Aorta (tissue), 5 donors: ENCODE measurements at regions not wholly inside any gene's neighbourhood (a gene's known extent, or its start where the extent isn't known, plus 50 kb on each side); places are given as distances from the start of the nearest gene placed in this dataset.
"Not testable (repeated sequence)": the region's sequence is repeated elsewhere in the genome, so short reads cannot be mapped to it uniquely, and the experiment has no call there.

Experiments
- ATAC-seq: fragments of 200-7000 bp; cut with Tn5 transposase; one replicate; pipeline ENCODE4 v1.9.1; 2022; ENCODE audit warnings: moderate library complexity; ENCODE audit not compliant: low FRiP score
- DNase-seq, 2 donors: peaks; one replicate each; pipeline ENCODE4 v3.0.0-alpha.2; 2020
- H3K27ac ChIP-seq, 2 donors: one replicate each; pipeline ENCODE4 v1.5.1; 2013; ENCODE audit warnings: low read length in 2 of 2, mild to moderate bottlenecking in 2 of 2, moderate library complexity in 2 of 2, control low read depth in 1 of 2, inconsistent platforms in 1 of 2, low read depth in 1 of 2
- H3K27me3 ChIP-seq, 2 donors: one replicate each; pipeline ENCODE4 v1.6.1; 2013; ENCODE audit warnings: control low read depth in 1 of 2, low read length in 1 of 2, mild to moderate bottlenecking in 1 of 2, moderate library complexity in 1 of 2; ENCODE audit not compliant: insufficient read depth in 2 of 2, control insufficient read depth in 1 of 2
- H3K36me3 ChIP-seq, 2 donors: one replicate each; pipeline ENCODE4 v1.6.1; 2013; ENCODE audit warnings: control low read depth in 1 of 2, low read length in 1 of 2, mild to moderate bottlenecking in 1 of 2; ENCODE audit not compliant: insufficient read depth in 2 of 2, control insufficient read depth in 1 of 2
- H3K4me1 ChIP-seq, 2 donors: one replicate each; pipeline ENCODE4 v1.6.1; 2013; ENCODE audit warnings: low read length in 2 of 2, control low read depth in 1 of 2, mild to moderate bottlenecking in 1 of 2, moderate library complexity in 1 of 2; ENCODE audit not compliant: insufficient read depth in 2 of 2, control insufficient read depth in 1 of 2
- H3K4me3 ChIP-seq, 2 donors: one replicate each; pipeline ENCODE4 v1.5.1; 2013; ENCODE audit warnings: low read length in 2 of 2, control low read depth in 1 of 2, mild to moderate bottlenecking in 1 of 2
- H3K9me3 ChIP-seq: one replicate; pipeline ENCODE4 v1.6.1; 2013; ENCODE audit warnings: mild to moderate bottlenecking, low read length; ENCODE audit not compliant: control insufficient read depth
- WGBS, 2 donors: extraction: QIAGEN DNeasy Blood & Tissue Kit; methylation state at CpG; one replicate each; pipeline ENCODE4 v1.1.7; 2013; 5-methylcytosine and 5-hydroxymethylcytosine counted together
- intact Hi-C, 2 donors: fragments of 100-400 bp; cut with DNase I; formaldehyde crosslinking; loops; one replicate each; pipeline versions ENCODE4 v1.14.2 to v1.15.0; 2022
- donor health status: healthy with polysubstance abuse.
- donor health status: Bipolar disorder and iron deficiency.
- donor health status: DM: no; HTN: no; CAD: no.
- donor health status: DM: no; HTN: no; CAD: no.
- donor health status: DM: yes; HTN: yes; CAD: no.

- Histone ChIP-seq H3K27ac (no peak overlapping the region), H3K9me3 (no peaks in the 10 kb centered on the region), H3K36me3 (no peaks in the 10 kb centered on the region), H3K4me3 (no peak overlapping the region), H3K27me3 (no peaks in the 10 kb centered on the region), H3K4me1 (no peaks in the 10 kb centered on the region)
- ATAC-seq = no peak
- no peak for DNase-seq
- WGBS, 2 donors = 92 to 94% methylated on average over 3 of the region's 3 CpGs
- intact Hi-C loops = loop anchor here in 1 of 2 donors (10.0 kb wide), 1 partner anchor 785 kb away; no protein-coding TSS in a partner anchor
These were observed 465.5 kb upstream of the FSHR start for GRCh38 chr2:49619804-49620203.

- H3K4me3 ChIP-seq = no peak overlapping the region
- H3K36me3 ChIP-seq = no peaks in the 10 kb centered on the region
- intact Hi-C loops = loop anchor here in 1 of 2 donors (10.0 kb wide), 1 partner anchor 786 kb away; no protein-coding TSS in a partner anchor
- H3K4me1 ChIP-seq = no peaks in the 10 kb centered on the region
- DNase-seq (no peak), ATAC-seq (no peak)
- no peak overlapping the region for H3K27ac ChIP-seq
- no peaks in the 10 kb centered on the region for H3K9me3 ChIP-seq
- no peaks in the 10 kb centered on the region for H3K27me3 ChIP-seq
- 69 to 79% methylated on average over 3 of the region's 3 CpGs for WGBS, 2 donors
These were observed 464.2 kb upstream of the FSHR start for GRCh38 chr2:49618491-49618890.

- Histone ChIP-seq H3K4me3 (no peak overlapping the region), H3K4me1 (no peaks in the 10 kb centered on the region), H3K36me3 (no peaks in the 10 kb centered on the region), H3K27me3 (no peaks in the 10 kb centered on the region), H3K27ac (no peak overlapping the region), H3K9me3 (no peaks in the 10 kb centered on the region)
- ATAC-seq (no peak), DNase-seq (no peak)
- intact Hi-C loops = loop anchor here in 1 of 2 donors (10.0 kb wide), 1 partner anchor 788 kb away; no protein-coding TSS in a partner anchor
- WGBS, 2 donors = 7 to 12% methylated on average over 2 of the region's 2 CpGs
These were observed 462.5 kb upstream of the FSHR start for GRCh38 chr2:49616800-49617199.

- H3K9me3 ChIP-seq, H3K4me1 ChIP-seq, H3K27me3 ChIP-seq, H3K36me3 ChIP-seq, ATAC-seq, DNase-seq, H3K4me3 ChIP-seq, H3K27ac ChIP-seq: not testable (repeated sequence)
- intact Hi-C loops = loop anchor here in 1 of 2 donors (10.0 kb wide), 1 partner anchor 793 kb away; no protein-coding TSS in a partner anchor
- 60 to 66% methylated on average over 5 of the region's 5 CpGs for WGBS, 2 donors
These were observed 457.5 kb upstream of the FSHR start for GRCh38 chr2:49611796-49612195.

GRCh38 chr2:49600524-49600923 lies 446.2 kb upstream of the FSHR start:
- no peak overlapping the region for H3K27ac ChIP-seq
- intact Hi-C loops = no loop called here
- no peaks in the 10 kb centered on the region for H3K9me3 ChIP-seq
- H3K36me3 ChIP-seq = no peaks in the 10 kb centered on the region
- no peaks in the 10 kb centered on the region for H3K27me3 ChIP-seq
- ATAC-seq (no peak), DNase-seq (no peak)
- H3K4me1 ChIP-seq = no peaks in the 10 kb centered on the region
- 89% methylated on average over 3 of the region's 3 CpGs for WGBS, 2 donors
- H3K4me3 ChIP-seq = no peak overlapping the region

GRCh38 chr2:49598231-49598630 lies 443.9 kb upstream of the FSHR start:
- Histone ChIP-seq H3K9me3 (peaks cover 3% of the 10 kb centered on the region), H3K36me3 (no peaks in the 10 kb centered on the region), H3K4me3 (no peak overlapping the region), H3K27me3 (no peaks in the 10 kb centered on the region), H3K27ac (no peak overlapping the region), H3K4me1 (no peaks in the 10 kb centered on the region)
- no peak for DNase-seq
- WGBS, 2 donors = 38 to 55% methylated on average over 1 of the region's 1 CpG
- intact Hi-C loops = no loop called here
- ATAC-seq = no peak

GRCh38 chr2:49585921-49586320 lies 431.6 kb upstream of the FSHR start:
- 83 to 88% methylated on average over 3 of the region's 3 CpGs for WGBS, 2 donors
- Histone ChIP-seq H3K36me3 (no peaks in the 10 kb centered on the region), H3K4me1 (no peaks in the 10 kb centered on the region), H3K4me3 (no peak overlapping the region), H3K27me3 (no peaks in the 10 kb centered on the region), H3K9me3 (no peaks in the 10 kb centered on the region), H3K27ac (no peak overlapping the region)
- intact Hi-C loops = no loop called here
- DNase-seq (no peak), ATAC-seq (no peak)

- no peaks in the 10 kb centered on the region for H3K9me3 ChIP-seq
- H3K36me3 ChIP-seq = no peaks in the 10 kb centered on the region
- DNase-seq (no peak), ATAC-seq (no peak)
- H3K27ac ChIP-seq = no peak overlapping the region
- intact Hi-C loops = no loop called here
- WGBS, 2 donors = 4 to 9% methylated on average over 5 of the region's 5 CpGs
- H3K4me3 ChIP-seq = no peak overlapping the region
- H3K4me1 ChIP-seq = no peaks in the 10 kb centered on the region
- no peaks in the 10 kb centered on the region for H3K27me3 ChIP-seq
These were observed 428.6 kb upstream of the FSHR start for GRCh38 chr2:49582946-49583345.

- Histone ChIP-seq H3K9me3 (no peaks in the 10 kb centered on the region), H3K36me3 (no peaks in the 10 kb centered on the region), H3K4me3 (no peak overlapping the region), H3K4me1 (no peaks in the 10 kb centered on the region), H3K27me3 (no peaks in the 10 kb centered on the region), H3K27ac (no peak overlapping the region)
- no peak for ATAC-seq
- WGBS, 2 donors = 41 to 47% methylated on average over 1 of the region's 1 CpG
- intact Hi-C loops = no loop called here
- no peak for DNase-seq
These were observed 422.7 kb upstream of the FSHR start for GRCh38 chr2:49577041-49577440.
